Thymus (tissue), 11 donors: ENCODE measurements at regions not wholly inside any gene's neighbourhood (a gene's known extent, or its start where the extent isn't known, plus 50 kb on each side); places are given as distances from the start of the nearest gene placed in this dataset.
"Not testable (repeated sequence)": the region's sequence is repeated elsewhere in the genome, so short reads cannot be mapped to it uniquely, and the experiment has no call there.

Experiments
- DNase-seq, 9 donors: peaks; one replicate each; pipeline ENCODE4 v3.0.0-alpha.2; 2013; ENCODE audit warnings: low spot score in 9 of 9, low read depth in 6 of 9, missing footprints in 1 of 9
- H3K27ac ChIP-seq, 2 donors: one replicate each; pipeline ENCODE4 v1.5.1; 2013; ENCODE audit warnings: control low read depth in 1 of 2, low read depth in 1 of 2, low read length in 1 of 2, mild to moderate bottlenecking in 1 of 2, moderate library complexity in 1 of 2
- H3K27me3 ChIP-seq, 2 donors: one replicate each; pipeline ENCODE4 v1.5.1; 2013; ENCODE audit warnings: low read length in 1 of 2; ENCODE audit not compliant: control insufficient read depth in 2 of 2, insufficient read depth in 1 of 2
- H3K36me3 ChIP-seq, 2 donors: one replicate each; pipeline ENCODE4 v1.5.1; 2013; ENCODE audit warnings: low read length in 1 of 2, mild to moderate bottlenecking in 1 of 2, moderate library complexity in 1 of 2; ENCODE audit not compliant: control insufficient read depth in 2 of 2, insufficient read depth in 2 of 2
- H3K4me1 ChIP-seq, 2 donors: one replicate each; pipeline ENCODE4 v1.5.1; 2013; ENCODE audit warnings: low read length in 2 of 2; ENCODE audit not compliant: control insufficient read depth in 2 of 2, insufficient read depth in 2 of 2
- H3K4me3 ChIP-seq, 2 donors: one replicate each; pipeline ENCODE4 v1.5.1; 2013; ENCODE audit warnings: low read length in 2 of 2, control low read depth in 1 of 2, mild to moderate bottlenecking in 1 of 2
- H3K9me3 ChIP-seq, 2 donors: one replicate each; pipeline ENCODE4 v1.5.1; 2013; ENCODE audit warnings: low read length in 1 of 2, mild to moderate bottlenecking in 1 of 2; ENCODE audit not compliant: control insufficient read depth in 2 of 2, insufficient read depth in 1 of 2
- WGBS: extraction: QIAGEN DNeasy Blood & Tissue Kit; methylation state at CpG from one replicate; pipeline ENCODE4 v1.1.7; 2013; 5-methylcytosine and 5-hydroxymethylcytosine counted together
- donor health status: healthy.

DNA sequence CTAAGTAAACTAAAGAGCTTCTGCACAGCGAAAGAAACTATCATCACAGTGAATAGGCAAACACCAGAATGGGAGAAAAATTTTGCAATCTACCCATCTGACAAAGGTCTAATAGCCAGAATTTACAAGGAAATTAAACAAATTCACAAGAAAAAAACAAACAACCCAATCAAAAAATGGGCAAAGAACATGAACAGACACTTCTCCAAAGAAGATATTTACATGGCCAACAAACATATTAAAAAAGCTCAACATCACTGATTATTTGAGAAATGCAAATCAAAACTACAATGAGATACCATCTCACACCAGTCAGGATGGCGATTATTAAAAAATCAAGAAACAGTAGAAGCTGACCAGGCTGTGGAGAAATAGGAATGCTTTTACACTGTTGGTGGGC, 121.9 kb upstream of the KCNJ18 start:
- not testable (repeated sequence) for H3K9me3 ChIP-seq, H3K4me3 ChIP-seq, H3K4me1 ChIP-seq, DNase-seq, H3K27ac ChIP-seq, H3K27me3 ChIP-seq, H3K36me3 ChIP-seq
- 75% methylated on average over 2 of the region's 2 CpGs for WGBS

DNA sequence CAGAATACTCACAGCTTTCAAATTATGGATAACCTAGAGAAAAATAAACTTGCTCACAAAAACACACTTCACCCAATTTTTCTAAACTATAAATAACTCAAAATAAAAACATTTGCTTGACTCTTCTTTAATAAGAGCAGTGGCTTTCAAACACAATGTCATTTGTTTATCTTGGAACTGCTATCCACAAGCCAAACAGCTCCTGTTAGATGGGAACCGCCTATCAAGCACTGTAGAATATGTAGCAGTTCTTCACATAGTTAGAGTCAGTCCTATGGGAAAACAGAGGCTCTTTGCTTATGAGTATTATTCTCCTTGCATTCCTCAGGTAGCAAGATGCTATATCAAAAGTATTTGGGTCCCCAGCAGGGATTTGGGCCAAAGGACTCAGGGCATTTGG, 120.2 kb upstream of the KCNJ18 start:
- H3K36me3 ChIP-seq, H3K27me3 ChIP-seq, H3K4me1 ChIP-seq, H3K4me3 ChIP-seq, DNase-seq, H3K9me3 ChIP-seq, H3K27ac ChIP-seq: not testable (repeated sequence)
- 76% methylated on average over 1 of the region's 1 CpG for WGBS

GRCh38 chr17:21573271-21573960, 118.9 kb upstream of the KCNJ18 start:
- not testable (repeated sequence) for H3K9me3 ChIP-seq, H3K4me3 ChIP-seq, H3K27ac ChIP-seq, DNase-seq, H3K27me3 ChIP-seq, H3K36me3 ChIP-seq, H3K4me1 ChIP-seq
- 87% methylated on average over 36 of the region's 36 CpGs for WGBS

- H3K9me3 ChIP-seq, result no peaks in the 10 kb centered on the region
- no peaks in the 10 kb centered on the region for H3K4me1 ChIP-seq
- DNase-seq, result no peak
- H3K36me3 ChIP-seq, result no peaks in the 10 kb centered on the region
- H3K4me3 ChIP-seq, result no peak overlapping the region
- peaks cover 0 to 2% of the 10 kb centered on the region in 2 donors for H3K27me3 ChIP-seq
- 40% methylated on average over 38 of the region's 39 CpGs for WGBS
- no peak overlapping the region for H3K27ac ChIP-seq
Measured at GRCh38 chr17:21573961-21574610, 118.2 kb upstream of the KCNJ18 start.

- WGBS, result 81% methylated on average over 8 of the region's 16 CpGs
- H3K4me3 ChIP-seq, result not testable (repeated sequence)
Measured at GRCh38 chr17:21574611-21575255, 117.6 kb upstream of the KCNJ18 start.

DNA sequence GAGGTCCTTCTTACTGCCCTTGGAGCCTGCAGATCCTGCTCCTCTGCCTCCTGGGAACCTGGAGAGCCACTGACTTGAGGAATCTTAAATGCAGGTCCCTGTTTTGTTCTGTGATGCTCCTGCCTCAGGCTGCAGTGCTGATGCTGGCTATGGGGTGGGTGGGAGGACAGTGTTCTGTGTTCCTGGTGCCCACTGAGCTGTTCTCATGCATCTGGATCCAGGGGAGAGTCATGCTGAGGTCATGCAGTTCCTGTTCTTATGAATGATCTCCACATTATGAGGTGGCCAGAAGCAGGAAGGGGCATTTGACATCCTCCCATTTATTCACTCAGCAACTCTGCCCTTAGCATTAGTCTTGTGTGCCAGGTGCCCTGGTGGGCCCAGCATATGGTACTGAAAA, 113.5 kb upstream of the KCNJ18 start:
- H3K4me3 ChIP-seq, H3K36me3 ChIP-seq, H3K27ac ChIP-seq, H3K27me3 ChIP-seq, H3K4me1 ChIP-seq, DNase-seq, H3K9me3 ChIP-seq: not testable (repeated sequence)

More at GRCh38 chr17:21574611-21575255, 117.6 kb upstream of the KCNJ18 start:
- H3K36me3 ChIP-seq, H3K9me3 ChIP-seq, H3K27me3 ChIP-seq, DNase-seq, H3K4me1 ChIP-seq, H3K27ac ChIP-seq: not testable (repeated sequence)

- Histone ChIP-seq H3K9me3 (peaks cover 0 to 15% of the 10 kb centered on the region in 2 donors), H3K27ac (no peak overlapping the region), H3K4me3 (no peak overlapping the region), H3K27me3 (no peaks in the 10 kb centered on the region), H3K36me3 (no peaks in the 10 kb centered on the region), H3K4me1 (no peaks in the 10 kb centered on the region)
- DNase-seq, result no peak
- 97% methylated on average over 23 of the region's 23 CpGs for WGBS
Measured at GRCh38 chr17:21592774-21593173, 99.5 kb upstream of the KCNJ18 start.

- 91% methylated on average over 20 of the region's 20 CpGs for WGBS
- DNase-seq, H3K4me3 ChIP-seq: not testable (repeated sequence)
Measured at GRCh38 chr17:21593452-21594105, 98.7 kb upstream of the KCNJ18 start.

DNA sequence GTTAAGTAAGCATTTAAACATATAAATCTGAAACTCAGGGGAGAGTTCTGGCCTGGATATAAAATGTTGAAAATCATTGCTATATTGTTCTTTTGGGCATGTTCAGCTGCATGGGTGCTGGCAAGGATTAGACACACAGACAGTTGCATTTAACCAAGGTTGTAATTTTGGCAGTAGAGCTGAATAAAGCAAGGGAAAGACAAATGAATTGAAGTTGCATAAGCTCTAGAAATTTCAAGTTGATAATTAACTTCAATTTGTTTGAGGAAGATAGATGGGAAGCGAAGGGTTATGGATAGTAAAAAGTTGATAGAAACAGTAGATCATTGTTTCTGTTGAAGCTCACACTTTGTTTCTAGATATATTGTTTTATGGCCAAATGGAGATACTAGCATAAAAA, 97.2 kb upstream of the KCNJ18 start:
- no peak overlapping the region for H3K4me3 ChIP-seq
- H3K4me1 ChIP-seq, result no peaks in the 10 kb centered on the region
- H3K36me3 ChIP-seq, result no peaks in the 10 kb centered on the region
- peaks cover 0 to 21% of the 10 kb centered on the region in 2 donors for H3K9me3 ChIP-seq
- WGBS, result 91% methylated on average over 1 of the region's 1 CpG
- DNase-seq, result no peak
- H3K27ac ChIP-seq, result no peak overlapping the region
- no peaks in the 10 kb centered on the region for H3K27me3 ChIP-seq

More at GRCh38 chr17:21593452-21594105, 98.7 kb upstream of the KCNJ18 start:
- not testable (repeated sequence) for H3K36me3 ChIP-seq, H3K4me1 ChIP-seq, H3K27ac ChIP-seq, H3K27me3 ChIP-seq
- peaks cover 0 to 15% of the 10 kb centered on the region in 2 donors for H3K9me3 ChIP-seq
